T-helper 22 cell (primary cell): ENCODE measurements at regions not wholly inside any gene's neighbourhood (a gene's known extent, or its start where the extent isn't known, plus 50 kb on each side); places are given as distances from the start of the nearest gene placed in this dataset.

Source experiments
- DNase-seq: peaks from one replicate; pipeline ENCODE4 v3.0.0-alpha.2; 2020; ENCODE audit warnings: low read depth

- DNase-seq = no peak
Observed at GRCh38 chr10:6342096-6342685, 139.5 kb downstream of the PFKFB3 start.

DNA sequence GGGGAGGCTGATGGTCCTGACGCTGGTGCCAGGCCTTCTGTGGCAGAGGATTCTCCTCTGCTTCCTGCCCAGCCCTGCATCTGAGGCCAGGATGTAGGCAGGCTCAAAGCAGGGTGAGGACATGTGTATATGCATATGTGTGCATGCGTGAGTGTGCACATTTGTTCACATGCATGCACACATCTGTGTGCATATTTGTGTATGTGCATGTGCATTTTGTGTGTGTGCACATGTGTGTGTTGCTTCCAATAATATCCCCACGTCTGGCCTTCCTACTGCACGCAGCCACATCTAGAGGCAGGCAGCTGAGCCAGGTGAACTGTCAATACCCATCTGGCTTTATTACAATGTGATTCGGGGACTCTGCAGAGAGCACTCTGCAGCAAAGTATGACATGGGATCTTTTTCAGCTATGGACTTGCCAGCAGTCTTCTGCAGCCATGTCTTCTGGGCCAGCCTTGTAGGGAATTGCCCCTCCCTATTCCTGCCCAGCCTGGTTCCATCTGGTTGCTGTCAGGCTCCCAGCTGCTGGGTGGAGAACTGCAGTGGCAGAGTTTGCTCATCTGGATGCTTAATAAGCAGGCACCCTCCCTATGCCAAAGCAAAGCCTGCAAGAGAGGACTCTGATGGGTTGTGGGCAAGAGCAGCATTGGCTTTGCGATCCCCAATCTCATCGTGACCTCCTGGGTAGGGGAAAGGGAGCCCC lies 140.7 kb downstream of the PFKFB3 start:
- DNase-seq = no peak

GRCh38 chr10:6345404-6345803 lies 142.7 kb downstream of the PFKFB3 start:
- no peak for DNase-seq

- no peak for DNase-seq
Observed at GRCh38 chr10:6346631-6347030, 143.9 kb downstream of the PFKFB3 start.

- peak; percentile 64 for DNase-seq
Observed at GRCh38 chr10:6347391-6347951, 144.7 kb downstream of the PFKFB3 start.

GRCh38 chr10:6348096-6348874 lies 145.6 kb downstream of the PFKFB3 start:
- peak; percentile 85 for DNase-seq

- no peak for DNase-seq
Observed at GRCh38 chr10:6349846-6350535, 147.3 kb downstream of the PFKFB3 start.

- DNase-seq = no peak
Observed at GRCh38 chr10:6350609-6351008, 147.9 kb downstream of the PFKFB3 start.

DNA sequence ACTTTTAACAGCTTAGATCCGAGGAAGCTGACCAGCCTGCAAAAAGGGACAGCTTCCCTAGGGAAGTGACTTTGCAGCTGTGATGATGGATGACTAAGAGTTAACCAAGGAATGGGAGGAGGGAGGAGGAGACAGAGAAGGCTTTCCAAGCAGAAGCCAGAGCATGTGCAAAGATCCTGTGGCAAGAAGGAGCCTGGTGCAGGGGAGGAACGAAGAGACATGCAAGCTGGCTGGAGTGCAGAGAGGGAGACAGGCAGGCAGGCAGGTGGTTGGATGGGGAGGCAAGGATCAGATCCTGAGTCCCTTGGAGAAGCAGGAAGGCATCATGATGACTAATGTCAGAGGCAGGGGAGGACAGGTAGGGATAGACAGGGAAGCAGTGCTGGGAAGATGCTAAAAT lies 148.8 kb downstream of the PFKFB3 start:
- no peak for DNase-seq

GRCh38 chr10:6353526-6353925 lies 150.8 kb downstream of the PFKFB3 start:
- no peak for DNase-seq

DNA sequence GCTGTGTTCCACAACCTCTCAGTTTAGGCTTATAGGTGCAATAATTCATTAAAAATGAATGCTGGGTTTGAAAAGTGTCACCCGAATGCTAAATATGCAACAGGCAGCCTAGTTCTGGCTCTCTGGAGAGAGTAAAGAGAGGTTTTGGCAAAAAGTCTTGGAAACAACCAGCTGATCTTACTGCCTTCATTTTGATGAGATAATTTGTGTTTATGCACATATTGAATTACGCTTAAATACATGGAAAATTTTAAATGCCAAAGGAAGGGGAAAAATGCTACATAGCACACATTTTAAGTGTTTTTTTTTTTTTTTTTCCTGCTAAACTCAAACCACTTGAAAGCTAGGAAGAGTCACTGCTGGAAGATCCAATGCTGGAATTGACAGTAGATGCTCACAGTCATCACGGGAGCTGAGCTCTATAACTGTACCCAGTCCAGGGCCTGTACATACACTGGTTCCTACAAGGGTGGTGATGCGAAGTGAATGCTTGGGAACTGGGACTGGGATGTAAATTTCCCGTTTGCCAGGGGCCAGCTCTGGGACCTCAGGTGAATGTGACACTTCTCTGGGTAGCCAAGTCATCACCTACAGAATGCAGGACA lies 151.5 kb downstream of the PFKFB3 start:
- no peak for DNase-seq

- DNase-seq = no peak
Observed at GRCh38 chr10:6356280-6356793, 153.6 kb downstream of the PFKFB3 start.

- DNase-seq = no peak
Observed at GRCh38 chr10:6361869-6362268, 159.1 kb downstream of the PFKFB3 start.

GRCh38 chr10:6362879-6363278 lies 160.1 kb downstream of the PFKFB3 start:
- DNase-seq = no peak

DNA sequence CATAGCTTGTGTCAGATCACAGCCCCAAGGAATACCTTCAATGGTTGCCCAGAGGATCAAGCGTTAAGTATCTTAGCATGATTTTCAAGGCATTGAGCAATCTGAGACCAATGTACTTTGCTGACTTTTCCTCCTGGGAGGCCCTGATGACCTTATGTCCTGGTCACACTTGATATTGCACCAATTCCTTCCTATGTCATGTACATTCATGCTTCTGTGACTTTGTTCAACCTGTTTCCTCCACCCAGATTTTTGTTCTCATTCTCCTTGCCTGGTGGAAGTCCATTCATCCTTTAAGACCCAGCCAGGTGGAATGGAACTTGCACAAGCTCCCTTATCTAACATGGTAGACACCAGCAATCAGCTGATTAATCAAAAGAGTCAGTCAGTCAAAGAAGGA lies 160.8 kb downstream of the PFKFB3 start:
- no peak for DNase-seq

GRCh38 chr10:6364283-6364682 lies 161.6 kb downstream of the PFKFB3 start:
- no peak for DNase-seq

DNA sequence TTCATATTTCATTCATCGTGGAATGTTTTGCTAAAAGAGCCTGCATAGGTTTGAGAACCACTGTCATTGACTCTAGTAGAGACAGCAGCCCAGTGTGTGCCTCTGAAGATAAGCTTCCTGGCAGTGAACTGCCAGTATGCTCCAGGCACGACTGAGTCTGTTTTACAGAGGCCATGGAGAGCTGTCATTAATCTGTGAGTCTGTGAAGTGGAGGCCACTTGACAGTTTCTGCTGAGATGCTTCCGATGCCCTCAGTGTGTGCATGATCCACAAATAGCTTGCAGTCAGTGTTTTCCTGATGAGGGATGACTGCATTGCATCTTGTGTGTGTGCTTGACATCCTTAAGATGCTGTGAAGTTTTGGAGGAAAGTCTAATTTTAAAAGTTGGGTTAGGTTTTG lies 162.2 kb downstream of the PFKFB3 start:
- DNase-seq = no peak

GRCh38 chr10:6365384-6365783 lies 162.7 kb downstream of the PFKFB3 start:
- DNase-seq = no peak
